ENCODE measurements at regions not wholly inside any gene's neighbourhood (a gene's known extent, or its start where the extent isn't known, plus 50 kb on each side); places are given as distances from the start of the nearest gene placed in this dataset.

DNA sequence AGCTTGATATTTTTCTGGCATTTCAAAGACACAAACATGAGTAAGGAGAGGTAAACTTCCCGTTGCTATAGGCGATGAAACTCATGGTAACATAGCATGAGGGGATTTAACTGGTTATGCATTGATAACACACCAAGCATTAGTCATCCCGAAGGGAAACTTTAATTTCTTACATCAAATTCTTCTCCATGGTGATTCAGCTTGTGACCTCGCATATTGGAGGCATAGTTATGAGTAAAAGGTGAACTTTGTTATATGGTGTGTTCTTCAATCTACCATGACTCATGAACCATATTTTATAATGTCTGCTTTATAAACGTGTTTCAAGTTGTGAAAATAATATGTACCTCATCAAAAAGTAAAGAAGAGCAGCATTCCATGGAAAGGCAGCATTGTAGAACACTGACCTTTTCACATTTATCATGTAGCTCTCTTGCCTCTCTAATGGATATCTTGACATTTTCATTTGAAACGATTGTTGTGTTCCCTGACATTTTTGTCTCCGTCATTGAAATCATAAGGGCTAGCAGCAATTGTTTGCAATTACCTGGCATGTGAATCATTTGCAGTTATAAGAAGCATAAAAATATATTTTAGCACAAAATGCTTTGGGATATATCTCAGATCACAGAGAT lies 491.8 kb downstream of the ANXA1 start:
- Histone ChIP-seq H3K9me3 (no peaks in the 10 kb centered on the region), H3K4me3 (no peak overlapping the region), H3K36me3 (no peaks in the 10 kb centered on the region), H3K4me1 (no peaks in the 10 kb centered on the region), H3K27ac (replicated peaks in 1 of 4) (no peak overlapping the region), H3K27me3 (no peaks in the 10 kb centered on the region)
- intact Hi-C loops (cut with DNase I) = no loop called here
- TF ChIP-seq, protein P1, sequence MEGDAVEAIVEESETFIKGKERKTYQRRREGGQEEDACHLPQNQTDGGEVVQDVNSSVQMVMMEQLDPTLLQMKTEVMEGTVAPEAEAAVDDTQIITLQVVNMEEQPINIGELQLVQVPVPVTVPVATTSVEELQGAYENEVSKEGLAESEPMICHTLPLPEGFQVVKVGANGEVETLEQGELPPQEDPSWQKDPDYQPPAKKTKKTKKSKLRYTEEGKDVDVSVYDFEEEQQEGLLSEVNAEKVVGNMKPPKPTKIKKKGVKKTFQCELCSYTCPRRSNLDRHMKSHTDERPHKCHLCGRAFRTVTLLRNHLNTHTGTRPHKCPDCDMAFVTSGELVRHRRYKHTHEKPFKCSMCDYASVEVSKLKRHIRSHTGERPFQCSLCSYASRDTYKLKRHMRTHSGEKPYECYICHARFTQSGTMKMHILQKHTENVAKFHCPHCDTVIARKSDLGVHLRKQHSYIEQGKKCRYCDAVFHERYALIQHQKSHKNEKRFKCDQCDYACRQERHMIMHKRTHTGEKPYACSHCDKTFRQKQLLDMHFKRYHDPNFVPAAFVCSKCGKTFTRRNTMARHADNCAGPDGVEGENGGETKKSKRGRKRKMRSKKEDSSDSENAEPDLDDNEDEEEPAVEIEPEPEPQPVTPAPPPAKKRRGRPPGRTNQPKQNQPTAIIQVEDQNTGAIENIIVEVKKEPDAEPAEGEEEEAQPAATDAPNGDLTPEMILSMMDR (IDR thresholded peaks at IDR 0.05) = no peak
- TF ChIP-seq POLR2AphosphoS5 (IDR thresholded peaks at IDR 0.05) = no peak
- no peak for DNase-seq (ENCODE audit: extremely low spot score)
- 67% methylated on average over 7 of the region's 7 CpGs for WGBS

- Histone ChIP-seq H3K27me3 (no peaks in the 10 kb centered on the region), H3K36me3 (no peaks in the 10 kb centered on the region), H3K27ac (replicated peaks in 1 of 4) (no peak overlapping the region), H3K9me3 (no peaks in the 10 kb centered on the region), H3K4me3 (no peak overlapping the region), H3K4me1 (no peaks in the 10 kb centered on the region)
- no peak for DNase-seq (ENCODE audit: extremely low spot score)
- TF ChIP-seq EP300 (IDR thresholded peaks at IDR 0.05) = no peak
- TF ChIP-seq, protein P1 (IDR thresholded peaks at IDR 0.05) = no peak
- TF ChIP-seq POLR2A (IDR thresholded peaks at IDR 0.05; ENCODE audit: low read depth) = no peak
- TF ChIP-seq POLR2AphosphoS5 (IDR thresholded peaks at IDR 0.05) = no peak
- WGBS = 88% methylated on average over 13 of the region's 13 CpGs
- intact Hi-C loops (cut with DNase I) = no loop called here
These were observed 495.9 kb downstream of the ANXA1 start for GRCh38 chr9:73647560-73647959.

DNA sequence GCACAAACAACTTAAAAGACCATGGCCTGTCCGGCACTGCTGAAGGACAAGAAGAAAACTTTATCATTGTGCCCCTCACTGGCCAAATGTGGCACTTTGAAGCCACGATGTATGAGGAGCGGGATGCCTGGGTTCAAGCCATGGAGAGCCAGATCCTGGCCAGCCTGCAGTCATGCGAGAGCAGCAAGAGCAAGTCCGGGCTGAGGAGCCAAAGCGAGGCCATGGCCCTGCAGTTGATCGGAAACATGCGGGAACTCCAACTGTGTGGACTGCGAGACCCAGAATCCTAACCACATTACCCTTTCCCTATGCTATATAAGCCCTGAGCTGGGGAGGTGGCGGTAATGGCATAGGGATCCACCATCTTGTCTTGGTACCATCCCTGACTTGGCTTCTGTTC lies 497.9 kb downstream of the ANXA1 start:
- H3K9me3 ChIP-seq = no peaks in the 10 kb centered on the region
- no peaks in the 10 kb centered on the region for H3K36me3 ChIP-seq
- WGBS = 95% methylated on average over 10 of the region's 10 CpGs
- TF ChIP-seq POLR2AphosphoS5 (IDR thresholded peaks at IDR 0.05) (no peak), POLR2A (IDR thresholded peaks at IDR 0.05; ENCODE audit: low read depth) (no peak), EP300 (IDR thresholded peaks at IDR 0.05) (no peak)
- TF ChIP-seq, protein P1 (IDR thresholded peaks at IDR 0.05) = no peak
- H3K4me3 ChIP-seq = no peak overlapping the region
- intact Hi-C loops (cut with DNase I) = no loop called here
- no peak overlapping the region for H3K27ac ChIP-seq (replicated peaks in 1 of 4)
- DNase-seq (ENCODE audit: extremely low spot score) = no peak
- no peaks in the 10 kb centered on the region for H3K27me3 ChIP-seq
- no peaks in the 10 kb centered on the region for H3K4me1 ChIP-seq

- Histone ChIP-seq H3K27me3 (no peaks in the 10 kb centered on the region), H3K9me3 (no peaks in the 10 kb centered on the region), H3K27ac (replicated peaks in 1 of 4) (no peak overlapping the region), H3K4me1 (no peaks in the 10 kb centered on the region), H3K36me3 (no peaks in the 10 kb centered on the region), H3K4me3 (no peak overlapping the region)
- DNase-seq (ENCODE audit: extremely low spot score) = no peak
- TF ChIP-seq POLR2AphosphoS5 (IDR thresholded peaks at IDR 0.05) = no peak
- TF ChIP-seq POLR2A (IDR thresholded peaks at IDR 0.05; ENCODE audit: low read depth) = no peak
- TF ChIP-seq, protein P1 (IDR thresholded peaks at IDR 0.05) = no peak
- TF ChIP-seq EP300 (IDR thresholded peaks at IDR 0.05) = no peak
- intact Hi-C loops (cut with DNase I) = no loop called here
- 50% methylated on average over 1 of the region's 1 CpG for WGBS
These were observed 503.7 kb downstream of the ANXA1 start for GRCh38 chr9:73655363-73655762.

DNA sequence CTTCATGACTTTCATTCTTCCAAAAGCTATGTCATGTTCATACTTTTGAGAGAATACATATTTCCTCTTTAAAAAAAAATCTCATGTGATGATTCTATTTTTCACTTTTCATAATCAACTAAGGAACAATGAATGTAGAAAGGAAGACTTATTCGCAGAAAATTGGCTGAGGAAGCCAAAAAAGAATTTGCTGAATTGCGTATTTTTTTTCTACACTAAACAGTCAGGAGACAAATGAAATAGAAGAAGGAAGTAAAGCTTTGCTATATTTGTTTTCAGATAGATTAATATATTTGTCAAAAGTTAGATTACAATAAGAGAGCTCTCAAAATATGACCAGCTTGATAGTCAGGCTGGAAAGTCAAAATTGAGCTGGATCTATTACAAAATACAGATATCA lies 504.2 kb downstream of the ANXA1 start:
- intact Hi-C loops (cut with DNase I) = no loop called here
- Histone ChIP-seq H3K36me3 (no peaks in the 10 kb centered on the region), H3K4me3 (no peak overlapping the region), H3K4me1 (no peaks in the 10 kb centered on the region), H3K27me3 (no peaks in the 10 kb centered on the region), H3K27ac (replicated peaks in 1 of 4) (no peak overlapping the region), H3K9me3 (no peaks in the 10 kb centered on the region)
- 40% methylated on average over 2 of the region's 2 CpGs for WGBS
- TF ChIP-seq POLR2A (IDR thresholded peaks at IDR 0.05; ENCODE audit: low read depth) (no peak), POLR2AphosphoS5 (IDR thresholded peaks at IDR 0.05) (no peak)
- no peak for DNase-seq (ENCODE audit: extremely low spot score)

All from esophagus muscularis mucosa (tissue), 4 donors.